ENCODE measurements at regions not wholly inside any gene's neighbourhood (a gene's known extent, or its start where the extent isn't known, plus 50 kb on each side); places are given as distances from the start of the nearest gene placed in this dataset.

GRCh38 chr15:85999658-86000057, 80.0 kb upstream of the AGBL1 start:
- POLR2A ChIA-PET: no interaction called here
- Mint-ChIP-seq H3K27ac (no peak overlapping the region), H3K4me3 (no peak overlapping the region), H3K4me1 (no peaks in the 10 kb centered on the region), H3K9me3 (peaks cover 0 to 5% (median 2%) of the 10 kb centered on the region in 5 donors), H3K36me3 (no peaks in the 10 kb centered on the region), H3K27me3 (peaks cover 14 to 32% of the 10 kb centered on the region in 2 donors)
- Histone ChIP-seq H3K9me3 (ENCODE audit: low read length) (no peaks in the 10 kb centered on the region), H3K27ac (ENCODE audit: low read depth, low read length) (no peak overlapping the region), H3K36me3 (ENCODE audit: insufficient read depth, low read length) (no peaks in the 10 kb centered on the region), H3K4me1 (ENCODE audit: insufficient read depth, low read length) (no peaks in the 10 kb centered on the region), H3K4me3 (ENCODE audit: low read length) (no peak overlapping the region), H3K27me3 (ENCODE audit: insufficient read depth, low read length, poor library complexity, severe bottlenecking) (no peaks in the 10 kb centered on the region)
- CTCF ChIA-PET: no interaction called here
- DNase-seq: no peak

DNA sequence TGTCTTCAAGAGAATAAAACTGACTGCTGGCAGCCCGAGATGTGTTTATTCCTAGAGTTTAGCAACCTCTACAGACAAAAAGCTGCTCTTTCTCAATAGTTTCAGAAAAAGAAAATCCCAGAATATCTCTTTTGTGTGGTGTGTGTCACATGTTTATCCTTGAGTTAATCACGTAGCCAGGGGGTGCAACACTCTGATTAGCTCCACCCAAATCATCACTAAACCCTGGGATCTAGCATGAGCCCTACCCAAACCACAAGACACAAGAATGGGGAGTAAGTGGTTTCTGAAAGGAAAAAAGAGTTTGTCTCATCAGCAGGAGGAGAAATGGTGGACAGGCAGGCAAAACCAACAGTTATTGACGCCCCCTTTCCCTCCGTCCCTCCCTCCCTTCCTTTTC, 78.5 kb upstream of the AGBL1 start:
- ChIA-PET POLR2A (no interaction called here), CTCF (no interaction called here)
- no peak overlapping the region for H3K27ac Mint-ChIP-seq
- H3K9me3 ChIP-seq (ENCODE audit: low read length): no peaks in the 10 kb centered on the region
- H3K36me3 Mint-ChIP-seq: no peaks in the 10 kb centered on the region
- no peak overlapping the region for H3K27ac ChIP-seq (ENCODE audit: low read depth, low read length)
- H3K4me3 Mint-ChIP-seq: no peak overlapping the region
- H3K27me3 ChIP-seq (ENCODE audit: insufficient read depth, low read length, poor library complexity, severe bottlenecking): no peaks in the 10 kb centered on the region
- no peaks in the 10 kb centered on the region for H3K4me1 ChIP-seq (ENCODE audit: insufficient read depth, low read length)
- no peaks in the 10 kb centered on the region for H3K9me3 Mint-ChIP-seq
- DNase-seq: no peak
- H3K4me1 Mint-ChIP-seq: no peaks in the 10 kb centered on the region
- H3K27me3 Mint-ChIP-seq: peaks cover 14 to 31% of the 10 kb centered on the region in 2 donors
- H3K36me3 ChIP-seq (ENCODE audit: insufficient read depth, low read length): no peaks in the 10 kb centered on the region
- no peak overlapping the region for H3K4me3 ChIP-seq (ENCODE audit: low read length)

GRCh38 chr15:86002444-86002843, 77.2 kb upstream of the AGBL1 start:
- Mint-ChIP-seq H3K4me3 (no peak overlapping the region), H3K9me3 (peaks cover 0 to 2% (median 0%) of the 10 kb centered on the region in 5 donors)

DNA sequence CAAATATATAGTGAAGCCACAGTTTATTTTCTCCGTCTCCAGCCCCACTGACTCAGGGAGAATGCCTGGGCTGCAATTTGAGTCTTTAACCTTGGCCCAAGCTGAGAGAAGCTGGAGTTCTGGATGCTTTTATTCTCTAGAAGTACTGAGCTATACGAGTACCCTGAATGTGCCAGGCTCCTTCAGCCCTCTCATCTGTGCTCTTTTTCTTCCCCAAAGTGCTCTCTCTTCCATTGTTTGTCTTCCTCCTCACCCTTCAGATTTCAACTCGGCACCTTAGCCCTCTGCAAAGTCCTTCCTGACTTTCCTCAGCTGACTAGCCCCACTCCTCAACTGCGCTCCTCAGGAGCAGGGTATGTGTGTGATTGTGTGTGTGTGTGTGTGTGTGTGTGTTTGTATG, 75.6 kb upstream of the AGBL1 start:
- H3K36me3 Mint-ChIP-seq: no peaks in the 10 kb centered on the region
- H3K9me3 Mint-ChIP-seq: peaks cover 0 to 2% (median 0%) of the 10 kb centered on the region in 5 donors
- H3K27me3 Mint-ChIP-seq: peaks cover 12 to 34% of the 10 kb centered on the region in 2 donors
- no peak overlapping the region for H3K27ac Mint-ChIP-seq
- no peak for DNase-seq
- no peaks in the 10 kb centered on the region for H3K4me1 ChIP-seq (ENCODE audit: insufficient read depth, low read length)
- H3K36me3 ChIP-seq (ENCODE audit: insufficient read depth, low read length): no peaks in the 10 kb centered on the region
- H3K4me3 ChIP-seq (ENCODE audit: low read length): no peak overlapping the region
- H3K27ac ChIP-seq (ENCODE audit: low read depth, low read length): no peak overlapping the region
- ChIA-PET POLR2A (no interaction called here), CTCF (no interaction called here)
- no peaks in the 10 kb centered on the region for H3K9me3 ChIP-seq (ENCODE audit: low read length)
- H3K4me1 Mint-ChIP-seq: no peaks in the 10 kb centered on the region
- no peak overlapping the region for H3K4me3 Mint-ChIP-seq
- no peaks in the 10 kb centered on the region for H3K27me3 ChIP-seq (ENCODE audit: insufficient read depth, low read length, poor library complexity, severe bottlenecking)

More at GRCh38 chr15:86002444-86002843, 77.2 kb upstream of the AGBL1 start:
- Histone ChIP-seq H3K36me3 (ENCODE audit: insufficient read depth, low read length) (no peaks in the 10 kb centered on the region), H3K27ac (ENCODE audit: low read depth, low read length) (no peak overlapping the region), H3K27me3 (ENCODE audit: insufficient read depth, low read length, poor library complexity, severe bottlenecking) (no peaks in the 10 kb centered on the region), H3K9me3 (ENCODE audit: low read length) (no peaks in the 10 kb centered on the region), H3K4me3 (ENCODE audit: low read length) (no peak overlapping the region), H3K4me1 (ENCODE audit: insufficient read depth, low read length) (no peaks in the 10 kb centered on the region)
- H3K4me1 Mint-ChIP-seq: no peaks in the 10 kb centered on the region
- peaks cover 10 to 34% of the 10 kb centered on the region in 2 donors for H3K27me3 Mint-ChIP-seq
- ChIA-PET POLR2A (no interaction called here), CTCF (no interaction called here)
- DNase-seq: no peak
- H3K36me3 Mint-ChIP-seq: no peaks in the 10 kb centered on the region
- H3K27ac Mint-ChIP-seq: no peak overlapping the region

GRCh38 chr15:86006546-86006945, 73.1 kb upstream of the AGBL1 start:
- ChIA-PET CTCF (no interaction called here), POLR2A (no interaction called here)
- Histone ChIP-seq H3K27ac (ENCODE audit: low read depth, low read length) (no peak overlapping the region), H3K4me3 (ENCODE audit: low read length) (no peak overlapping the region), H3K27me3 (ENCODE audit: insufficient read depth, low read length, poor library complexity, severe bottlenecking) (no peaks in the 10 kb centered on the region), H3K36me3 (ENCODE audit: insufficient read depth, low read length) (no peaks in the 10 kb centered on the region), H3K4me1 (ENCODE audit: insufficient read depth, low read length) (no peaks in the 10 kb centered on the region), H3K9me3 (ENCODE audit: low read length) (no peaks in the 10 kb centered on the region)
- Mint-ChIP-seq H3K27me3 (peaks cover 12 to 31% of the 10 kb centered on the region in 2 donors), H3K4me1 (no peaks in the 10 kb centered on the region), H3K36me3 (no peaks in the 10 kb centered on the region), H3K27ac (no peak overlapping the region), H3K9me3 (peaks cover 0 to 2% (median 0%) of the 10 kb centered on the region in 5 donors), H3K4me3 (no peak overlapping the region)
- DNase-seq: no peak

GRCh38 chr15:86009727-86010126, 69.9 kb upstream of the AGBL1 start:
- H3K4me3 Mint-ChIP-seq: no peak overlapping the region
- DNase-seq: no peak
- H3K27ac ChIP-seq (ENCODE audit: low read depth, low read length): no peak overlapping the region
- H3K4me1 Mint-ChIP-seq: no peaks in the 10 kb centered on the region
- peaks cover 2 to 8% of the 10 kb centered on the region in 2 donors for H3K27me3 Mint-ChIP-seq
- no peak overlapping the region for H3K4me3 ChIP-seq (ENCODE audit: low read length)
- no peaks in the 10 kb centered on the region for H3K9me3 ChIP-seq (ENCODE audit: low read length)
- no peak overlapping the region for H3K27ac Mint-ChIP-seq
- POLR2A ChIA-PET: no interaction called here
- H3K36me3 Mint-ChIP-seq: no peaks in the 10 kb centered on the region
- no peaks in the 10 kb centered on the region for H3K27me3 ChIP-seq (ENCODE audit: insufficient read depth, low read length, poor library complexity, severe bottlenecking)
- peaks cover 0 to 4% (median 0%) of the 10 kb centered on the region in 5 donors for H3K9me3 Mint-ChIP-seq
- H3K4me1 ChIP-seq (ENCODE audit: insufficient read depth, low read length): no peaks in the 10 kb centered on the region
- H3K36me3 ChIP-seq (ENCODE audit: insufficient read depth, low read length): no peaks in the 10 kb centered on the region
- CTCF ChIA-PET: no interaction called here

GRCh38 chr15:86010398-86010797, 69.3 kb upstream of the AGBL1 start:
- H3K27me3 ChIP-seq (ENCODE audit: insufficient read depth, low read length, poor library complexity, severe bottlenecking): no peaks in the 10 kb centered on the region
- Mint-ChIP-seq H3K27me3 (peaks cover 2 to 7% of the 10 kb centered on the region in 2 donors), H3K36me3 (no peaks in the 10 kb centered on the region), H3K4me3 (no peak overlapping the region), H3K27ac (no peak overlapping the region), H3K9me3 (peaks cover 0 to 4% (median 0%) of the 10 kb centered on the region in 5 donors), H3K4me1 (no peaks in the 10 kb centered on the region)
- H3K4me3 ChIP-seq (ENCODE audit: low read length): no peak overlapping the region
- no peak overlapping the region for H3K27ac ChIP-seq (ENCODE audit: low read depth, low read length)
- H3K9me3 ChIP-seq (ENCODE audit: low read length): no peaks in the 10 kb centered on the region
- DNase-seq: no peak
- H3K36me3 ChIP-seq (ENCODE audit: insufficient read depth, low read length): no peaks in the 10 kb centered on the region
- POLR2A ChIA-PET: no interaction called here
- CTCF ChIA-PET: no interaction called here
- no peaks in the 10 kb centered on the region for H3K4me1 ChIP-seq (ENCODE audit: insufficient read depth, low read length)

DNA sequence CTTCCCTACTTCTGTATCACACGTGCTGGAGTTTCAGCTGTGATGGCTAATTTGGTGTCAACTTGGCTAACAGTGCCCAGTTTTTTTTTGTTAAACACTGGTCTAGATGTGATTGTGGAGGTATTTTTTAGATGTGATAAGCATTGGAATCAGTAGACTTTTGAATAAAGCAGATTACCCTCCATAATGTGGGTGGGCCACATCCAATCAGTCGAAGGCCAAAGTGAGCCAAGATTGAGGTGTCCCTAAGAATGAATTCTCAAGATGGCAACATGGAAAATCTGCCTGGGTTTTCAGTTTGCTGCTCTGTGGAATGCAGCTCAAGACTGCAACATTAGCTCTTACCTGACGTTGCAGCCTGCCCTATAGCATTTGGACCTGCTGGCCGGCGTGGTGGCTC, 68.8 kb upstream of the AGBL1 start:
- H3K27me3 ChIP-seq (ENCODE audit: insufficient read depth, low read length, poor library complexity, severe bottlenecking): no peaks in the 10 kb centered on the region
- no peak overlapping the region for H3K4me3 Mint-ChIP-seq
- no peaks in the 10 kb centered on the region for H3K36me3 ChIP-seq (ENCODE audit: insufficient read depth, low read length)
- no peak overlapping the region for H3K27ac ChIP-seq (ENCODE audit: low read depth, low read length)
- no peak overlapping the region for H3K27ac Mint-ChIP-seq
- ChIA-PET CTCF (no interaction called here), POLR2A (no interaction called here)
- H3K4me3 ChIP-seq (ENCODE audit: low read length): no peak overlapping the region
- no peak for DNase-seq
- H3K36me3 Mint-ChIP-seq: no peaks in the 10 kb centered on the region
- no peaks in the 10 kb centered on the region for H3K4me1 ChIP-seq (ENCODE audit: insufficient read depth, low read length)
- no peaks in the 10 kb centered on the region for H3K4me1 Mint-ChIP-seq
- peaks cover 0 to 4% (median 0%) of the 10 kb centered on the region in 5 donors for H3K9me3 Mint-ChIP-seq
- H3K9me3 ChIP-seq (ENCODE audit: low read length): no peaks in the 10 kb centered on the region
- H3K27me3 Mint-ChIP-seq: peaks cover 2 to 9% of the 10 kb centered on the region in 2 donors

- no peaks in the 10 kb centered on the region for H3K4me1 Mint-ChIP-seq
- CTCF ChIA-PET: no interaction called here
- Histone ChIP-seq H3K27ac (ENCODE audit: low read depth, low read length) (no peak overlapping the region), H3K36me3 (ENCODE audit: insufficient read depth, low read length) (no peaks in the 10 kb centered on the region), H3K9me3 (ENCODE audit: low read length) (no peaks in the 10 kb centered on the region), H3K4me1 (ENCODE audit: insufficient read depth, low read length) (no peaks in the 10 kb centered on the region), H3K27me3 (ENCODE audit: insufficient read depth, low read length, poor library complexity, severe bottlenecking) (no peaks in the 10 kb centered on the region), H3K4me3 (ENCODE audit: low read length) (no peak overlapping the region)
- H3K4me3 Mint-ChIP-seq: no peak overlapping the region
- POLR2A ChIA-PET: no interaction called here
- H3K9me3 Mint-ChIP-seq: peaks cover 0 to 3% (median 0%) of the 10 kb centered on the region in 5 donors
- peaks cover 2 to 16% of the 10 kb centered on the region in 2 donors for H3K27me3 Mint-ChIP-seq
- peak overlapping the region in 1 of 8 donors; percentile 55 for H3K27ac Mint-ChIP-seq
- no peaks in the 10 kb centered on the region for H3K36me3 Mint-ChIP-seq
- DNase-seq: no peak
Measured at GRCh38 chr15:86014016-86014415, 65.7 kb upstream of the AGBL1 start.
